Smooth muscle cell (in vitro differentiated cells): ENCODE measurements at regions not wholly inside any gene's neighbourhood (a gene's known extent, or its start where the extent isn't known, plus 50 kb on each side); places are given as distances from the start of the nearest gene placed in this dataset.

Experiments used
- DNase-seq: peaks from one replicate; lab custom pipeline; 2025; ENCODE audit not compliant: unreplicated experiment; lab: John Stamatoyannopoulos, UW
- H2AFZ ChIP-seq: fragments of 200-600 bp; sonication (generic); 2 replicates; pipeline ENCODE4 v1.6.0; 2016; ENCODE audit warnings: antibody characterized with exemption, low read depth, mild to moderate bottlenecking
- H3F3A ChIP-seq: fragments of 200-600 bp; sonication (generic); 2 replicates; pipeline ENCODE4 v1.6.0; 2017; ENCODE audit warnings: antibody characterized with exemption, low read depth
- H3K27ac ChIP-seq: fragments of 200-600 bp; sonication (generic); 2 replicates; pipeline ENCODE4 v1.5.1; 2016; ENCODE audit warnings: low read depth, mild to moderate bottlenecking
- H3K27me3 ChIP-seq: fragments of 200-600 bp; sonication (generic); 2 replicates; pipeline ENCODE4 v1.6.1; 2016; ENCODE audit warnings: low read depth, mild to moderate bottlenecking
- H3K36me3 ChIP-seq: fragments of 200-600 bp; sonication (generic); 2 replicates; pipeline ENCODE4 v1.5.1; 2016; ENCODE audit warnings: low read depth
- H3K4me1 ChIP-seq: fragments of 200-600 bp; sonication (generic); 2 replicates; pipeline ENCODE4 v1.5.1; 2016; ENCODE audit warnings: low read depth
- H3K4me2 ChIP-seq: fragments of 200-600 bp; sonication (generic); 2 replicates; pipeline ENCODE4 v1.6.0; 2016; ENCODE audit warnings: mild to moderate bottlenecking
- H3K4me3 ChIP-seq: fragments of 200-600 bp; sonication (generic); 2 replicates; pipeline ENCODE4 v1.5.1; 2016; ENCODE audit warnings: mild to moderate bottlenecking
- H3K79me2 ChIP-seq: fragments of 200-600 bp; sonication (generic); 2 replicates; pipeline ENCODE4 v1.6.0; 2016; ENCODE audit warnings: low read depth, mild to moderate bottlenecking
- H3K9ac ChIP-seq: fragments of 200-600 bp; sonication (generic); 2 replicates; pipeline ENCODE4 v1.6.0; 2016; ENCODE audit warnings: low read depth
- H3K9me3 ChIP-seq: fragments of 200-600 bp; sonication (generic); replicated peaks from 2 replicates; pipeline ENCODE4 v1.5.1; 2016; ENCODE audit warnings: low read depth
- H4K20me1 ChIP-seq: fragments of 200-600 bp; sonication (generic); 2 replicates; pipeline ENCODE4 v1.6.0; 2016; ENCODE audit warnings: low read depth
- CTCF ChIP-seq: fragments of 200-600 bp; sonication (generic); IDR thresholded peaks from 2 replicates; pipeline ENCODE4 v1.5.1; 2017; ENCODE audit warnings: borderline replicate concordance, mild to moderate bottlenecking, antibody characterized with exemption; ENCODE audit not compliant: insufficient read depth, poor library complexity, severe bottlenecking
- WGBS: methylation state at CpG from one replicate; pipeline ENCODE4 v1.1.7; 2016; ENCODE audit warnings: low lambda C conversion rate; 5-methylcytosine and 5-hydroxymethylcytosine counted together

GRCh38 chr5:91277840-91278239, 105.3 kb downstream of the ARRDC3 start:
- Histone ChIP-seq H3K9me3 (no peaks in the 10 kb centered on the region), H2AFZ (no peak overlapping the region), H3K36me3 (no peaks in the 10 kb centered on the region), H3K4me1 (peaks cover 14% of the 10 kb centered on the region), H3K79me2 (no peaks in the 10 kb centered on the region), H3F3A (peaks cover 18% of the 10 kb centered on the region), H3K4me3 (no peak overlapping the region), H4K20me1 (no peaks in the 10 kb centered on the region), H3K9ac (no peak overlapping the region), H3K27me3 (no peaks in the 10 kb centered on the region), H3K4me2 (peak overlapping the region; percentile 33), H3K27ac (peak overlapping the region; percentile 20)
- TF ChIP-seq CTCF = no peak
- 56% methylated on average over 3 of the region's 3 CpGs for WGBS
- DNase-seq = no peak

DNA sequence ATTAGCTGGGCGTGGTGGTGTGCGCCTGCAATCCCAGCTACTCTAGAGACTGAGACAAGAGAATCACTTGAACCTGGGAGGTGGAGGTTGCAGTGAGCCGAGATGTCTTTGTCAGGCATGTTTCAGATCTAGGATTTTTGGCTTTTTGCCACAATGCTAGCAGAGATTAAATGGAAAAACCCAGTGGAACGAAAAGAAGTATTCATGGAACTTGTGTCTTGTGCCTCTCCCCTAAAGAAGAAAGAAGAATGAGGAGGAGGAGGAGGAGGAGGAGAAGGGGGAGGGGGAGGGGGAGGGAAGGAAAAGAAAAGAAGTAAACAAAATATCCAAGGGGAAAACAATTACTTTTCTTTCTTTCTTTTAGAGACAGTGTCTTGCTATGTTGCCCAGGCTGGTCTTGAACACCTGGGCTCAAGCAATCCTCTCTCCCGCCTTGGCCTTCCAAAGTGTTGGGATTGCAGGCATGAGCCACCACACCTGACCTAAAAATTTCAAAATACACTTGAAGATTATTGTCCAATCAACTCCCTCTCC, 106.0 kb downstream of the ARRDC3 start:
- H2AFZ ChIP-seq = no peak overlapping the region
- H3K79me2 ChIP-seq = no peaks in the 10 kb centered on the region
- H3K9me3 ChIP-seq = no peaks in the 10 kb centered on the region
- no peaks in the 10 kb centered on the region for H3K27me3 ChIP-seq
- H3K9ac ChIP-seq = no peak overlapping the region
- no peak overlapping the region for H3K4me2 ChIP-seq
- no peaks in the 10 kb centered on the region for H3K36me3 ChIP-seq
- peaks cover 15% of the 10 kb centered on the region for H3F3A ChIP-seq
- H3K4me3 ChIP-seq = no peak overlapping the region
- no peak for DNase-seq
- H3K27ac ChIP-seq = peak overlapping the region; percentile 20
- H3K4me1 ChIP-seq = peaks cover 14% of the 10 kb centered on the region
- WGBS = 55% methylated on average over 5 of the region's 5 CpGs
- no peaks in the 10 kb centered on the region for H4K20me1 ChIP-seq
- no peak for TF ChIP-seq CTCF

- Histone ChIP-seq H3K9ac (no peak overlapping the region), H3K27ac (peak overlapping the region; percentile 29), H2AFZ (no peak overlapping the region), H4K20me1 (no peaks in the 10 kb centered on the region), H3K36me3 (no peaks in the 10 kb centered on the region), H3K9me3 (no peaks in the 10 kb centered on the region), H3K4me3 (no peak overlapping the region), H3K79me2 (no peaks in the 10 kb centered on the region), H3F3A (no peaks in the 10 kb centered on the region), H3K4me2 (no peak overlapping the region), H3K27me3 (no peaks in the 10 kb centered on the region), H3K4me1 (peaks cover 3% of the 10 kb centered on the region)
- WGBS = 60% methylated on average over 2 of the region's 2 CpGs
- DNase-seq = no peak
- TF ChIP-seq CTCF = no peak
Observed at GRCh38 chr5:91272858-91273257, 110.3 kb downstream of the ARRDC3 start.

DNA sequence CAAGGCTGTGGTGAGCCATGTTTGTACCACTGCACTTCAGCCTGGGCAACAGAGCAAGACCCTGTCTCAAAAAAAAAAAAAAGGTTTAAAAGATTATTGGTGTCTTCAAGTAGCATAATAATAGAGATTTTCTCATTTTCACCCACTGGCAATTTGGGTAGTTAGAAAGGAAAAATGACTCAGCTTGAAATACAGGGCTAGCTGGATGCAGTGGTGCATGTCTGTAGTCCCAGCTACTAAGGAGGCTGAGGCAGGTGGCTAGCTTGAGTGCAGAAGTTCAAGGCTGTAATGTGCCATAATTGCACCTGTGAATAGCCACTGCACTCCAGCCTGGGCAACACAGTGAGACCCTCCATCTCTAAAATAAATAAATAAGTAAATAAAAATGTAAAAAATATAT, 111.1 kb downstream of the ARRDC3 start:
- no peak for TF ChIP-seq CTCF
- no peak overlapping the region for H3K9ac ChIP-seq

More for the DNA sequence above, 111.1 kb downstream of the ARRDC3 start:
- H2AFZ ChIP-seq = no peak overlapping the region
- no peaks in the 10 kb centered on the region for H3K36me3 ChIP-seq
- no peaks in the 10 kb centered on the region for H3K79me2 ChIP-seq
- H4K20me1 ChIP-seq = no peaks in the 10 kb centered on the region
- DNase-seq = no peak
- H3K4me1 ChIP-seq = no peaks in the 10 kb centered on the region
- H3K27me3 ChIP-seq = no peaks in the 10 kb centered on the region
- no peaks in the 10 kb centered on the region for H3K9me3 ChIP-seq
- H3K4me2 ChIP-seq = no peak overlapping the region
- no peak overlapping the region for H3K27ac ChIP-seq
- H3F3A ChIP-seq = no peaks in the 10 kb centered on the region
- H3K4me3 ChIP-seq = no peak overlapping the region
